GM12873 (cell line): ENCODE measurements at regions not wholly inside any gene's neighbourhood (a gene's known extent, or its start where the extent isn't known, plus 50 kb on each side); places are given as distances from the start of the nearest gene placed in this dataset.

ENCODE experiments used
- TF ChIP-seq, protein P1 (sequence below): IDR thresholded peaks from 2 replicates; pipeline ENCODE4 v1.5.1; 2012; ENCODE audit warnings: low read depth, mild to moderate bottlenecking, moderate library complexity, low read length, control low read depth; ENCODE audit not compliant: insufficient read depth; ENCODE audit errors: missing control alignments

DNA sequence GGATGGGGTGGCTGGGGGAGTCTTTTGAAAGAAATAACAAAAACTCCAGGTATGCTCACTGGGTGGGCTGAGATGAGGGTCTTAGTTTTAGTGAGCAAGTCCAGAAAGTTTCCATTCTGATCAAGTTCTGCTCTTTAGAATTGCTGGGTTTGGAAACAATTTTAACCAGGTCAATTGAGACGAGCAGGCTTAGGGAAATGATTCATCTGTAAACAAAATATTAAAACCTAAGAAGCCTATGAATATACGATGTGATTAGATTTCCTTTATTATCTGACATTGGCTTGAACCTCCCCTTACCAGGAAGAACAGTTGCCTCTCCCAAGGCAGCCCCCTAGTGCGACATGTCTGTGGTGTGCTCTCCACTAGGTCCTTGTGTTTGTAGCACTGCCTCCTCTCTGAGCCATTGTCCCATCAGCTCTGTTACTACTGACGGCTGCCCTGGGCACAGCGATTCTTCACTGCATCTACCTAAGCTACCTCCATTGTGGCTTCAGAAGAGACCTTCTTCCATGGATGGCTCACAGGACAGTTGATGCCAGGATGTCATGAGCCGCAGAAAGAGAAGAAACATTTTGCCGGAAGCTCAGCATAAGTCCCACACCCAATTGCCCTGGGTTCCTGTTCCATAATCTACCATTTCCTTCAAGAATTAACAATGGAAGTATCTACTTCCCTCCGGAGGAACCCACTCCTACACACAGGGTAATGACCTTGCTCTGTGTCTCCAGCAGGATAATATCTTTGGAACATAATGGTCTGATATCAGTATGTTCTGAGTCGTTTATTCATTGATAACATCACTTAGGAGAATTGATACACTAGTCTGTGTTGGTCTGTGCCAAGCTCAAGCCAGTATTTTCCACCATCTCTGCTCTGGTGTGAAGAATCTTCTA, 95.1 kb upstream of the ITGB1 start:
- TF ChIP-seq, protein P1, sequence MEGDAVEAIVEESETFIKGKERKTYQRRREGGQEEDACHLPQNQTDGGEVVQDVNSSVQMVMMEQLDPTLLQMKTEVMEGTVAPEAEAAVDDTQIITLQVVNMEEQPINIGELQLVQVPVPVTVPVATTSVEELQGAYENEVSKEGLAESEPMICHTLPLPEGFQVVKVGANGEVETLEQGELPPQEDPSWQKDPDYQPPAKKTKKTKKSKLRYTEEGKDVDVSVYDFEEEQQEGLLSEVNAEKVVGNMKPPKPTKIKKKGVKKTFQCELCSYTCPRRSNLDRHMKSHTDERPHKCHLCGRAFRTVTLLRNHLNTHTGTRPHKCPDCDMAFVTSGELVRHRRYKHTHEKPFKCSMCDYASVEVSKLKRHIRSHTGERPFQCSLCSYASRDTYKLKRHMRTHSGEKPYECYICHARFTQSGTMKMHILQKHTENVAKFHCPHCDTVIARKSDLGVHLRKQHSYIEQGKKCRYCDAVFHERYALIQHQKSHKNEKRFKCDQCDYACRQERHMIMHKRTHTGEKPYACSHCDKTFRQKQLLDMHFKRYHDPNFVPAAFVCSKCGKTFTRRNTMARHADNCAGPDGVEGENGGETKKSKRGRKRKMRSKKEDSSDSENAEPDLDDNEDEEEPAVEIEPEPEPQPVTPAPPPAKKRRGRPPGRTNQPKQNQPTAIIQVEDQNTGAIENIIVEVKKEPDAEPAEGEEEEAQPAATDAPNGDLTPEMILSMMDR = no peak

DNA sequence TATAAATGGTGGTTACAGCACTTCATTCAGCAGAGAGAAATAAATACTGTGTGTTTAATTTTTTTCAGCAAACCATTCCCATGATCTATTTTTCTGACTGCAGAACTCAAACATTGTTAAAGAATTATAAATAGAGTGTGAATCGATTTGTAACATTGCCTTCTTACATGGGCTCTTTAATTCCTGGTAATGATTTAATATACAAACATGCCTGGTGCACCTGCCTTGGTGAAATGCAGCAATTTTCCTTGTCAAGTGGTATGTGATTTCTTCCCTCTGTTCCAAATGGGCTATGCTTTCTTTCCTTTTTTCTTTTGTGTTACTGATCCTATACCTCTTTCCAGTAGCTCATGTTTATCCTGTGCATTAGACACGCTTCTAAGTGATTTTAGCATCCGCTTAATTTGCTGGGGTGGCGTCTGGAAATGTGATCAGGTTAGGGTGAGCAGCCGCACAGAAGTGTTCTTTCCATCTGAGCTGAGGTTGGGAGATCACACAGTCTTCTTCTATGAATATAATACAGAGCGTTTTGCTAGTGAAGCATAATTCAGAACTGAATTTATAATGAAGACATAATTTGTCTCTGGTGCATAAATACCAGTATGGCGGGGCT, 94.3 kb upstream of the ITGB1 start:
- TF ChIP-seq, protein P1 = no peak

DNA sequence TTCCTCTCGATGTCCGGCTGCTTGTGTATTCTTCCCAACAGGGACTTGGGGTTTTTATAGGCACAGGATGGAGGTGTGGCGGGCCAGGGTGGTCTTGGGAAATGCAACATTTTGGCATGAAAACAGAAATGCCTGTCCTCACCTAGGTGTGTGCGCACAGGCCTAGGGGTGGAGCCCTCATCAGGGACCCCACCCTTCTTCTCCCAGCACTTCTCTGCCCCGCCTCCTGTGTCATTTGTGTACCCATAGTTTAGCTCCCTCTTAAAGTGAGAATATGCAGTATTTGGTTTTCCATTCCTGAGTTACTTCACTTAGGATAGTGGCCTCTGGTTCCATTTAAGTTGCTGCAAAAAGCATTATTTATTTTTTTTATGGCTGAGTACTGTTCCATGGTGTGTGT, 90.2 kb upstream of the ITGB1 start:
- TF ChIP-seq, protein P1 = no peak

DNA sequence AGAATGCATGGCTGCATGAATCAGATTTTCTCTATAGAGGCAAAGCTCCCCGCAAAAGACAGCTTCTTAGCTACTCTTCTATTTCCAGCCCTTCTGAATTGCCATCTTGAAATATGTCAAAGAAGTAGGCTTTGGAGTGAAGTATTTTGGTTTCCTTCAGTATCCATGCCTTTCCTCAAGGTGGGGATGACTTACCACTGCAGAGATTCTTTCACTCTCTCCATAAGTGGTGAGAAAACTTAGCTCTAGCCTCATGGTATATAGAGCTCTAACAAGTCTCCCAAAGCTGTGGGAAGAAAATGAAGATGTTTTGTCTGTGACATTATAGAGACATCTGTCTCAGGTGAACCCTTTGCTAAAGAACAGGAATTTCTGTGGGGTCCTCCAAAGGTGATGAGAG, 89.6 kb upstream of the ITGB1 start:
- TF ChIP-seq, protein P1 = no peak

DNA sequence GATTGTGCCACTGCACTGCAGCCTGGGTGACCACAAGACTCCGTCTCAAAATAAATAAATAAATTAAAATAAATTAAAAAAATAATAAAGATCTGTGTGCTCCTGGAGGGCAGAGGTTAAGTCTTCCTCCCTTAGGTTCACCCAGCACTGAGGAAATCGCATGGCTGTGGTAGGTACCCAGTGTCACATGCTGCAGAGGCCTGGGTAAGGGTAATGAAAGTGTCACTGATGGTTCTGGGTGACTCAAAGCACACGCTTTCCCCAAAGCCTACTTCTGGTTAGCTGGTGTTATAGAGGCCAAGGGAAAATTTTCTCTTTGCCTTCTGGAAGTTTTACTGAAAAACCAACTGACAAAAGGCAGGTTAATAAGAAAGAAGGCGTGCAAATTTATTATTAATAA, 88.8 kb upstream of the ITGB1 start:
- TF ChIP-seq, protein P1 = no peak

DNA sequence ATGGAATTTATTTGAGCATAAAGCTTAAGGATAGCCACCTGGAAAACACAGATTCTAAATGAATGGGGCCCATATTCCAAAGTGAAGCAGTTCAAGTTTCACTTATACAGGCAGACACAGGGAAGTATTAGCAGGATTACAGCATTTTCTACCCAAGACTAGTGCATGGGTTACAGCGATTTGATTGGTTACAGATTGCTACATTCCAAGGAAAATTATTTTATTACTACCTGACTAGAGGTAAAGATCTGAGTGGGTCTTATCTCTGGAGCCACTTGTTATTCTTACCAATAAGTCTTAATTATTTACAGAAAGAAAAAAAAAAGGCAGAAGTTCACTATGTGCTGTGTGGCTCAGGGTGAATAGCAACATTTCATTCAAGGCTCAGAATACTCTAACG, 87.4 kb upstream of the ITGB1 start:
- TF ChIP-seq, protein P1 = no peak

DNA sequence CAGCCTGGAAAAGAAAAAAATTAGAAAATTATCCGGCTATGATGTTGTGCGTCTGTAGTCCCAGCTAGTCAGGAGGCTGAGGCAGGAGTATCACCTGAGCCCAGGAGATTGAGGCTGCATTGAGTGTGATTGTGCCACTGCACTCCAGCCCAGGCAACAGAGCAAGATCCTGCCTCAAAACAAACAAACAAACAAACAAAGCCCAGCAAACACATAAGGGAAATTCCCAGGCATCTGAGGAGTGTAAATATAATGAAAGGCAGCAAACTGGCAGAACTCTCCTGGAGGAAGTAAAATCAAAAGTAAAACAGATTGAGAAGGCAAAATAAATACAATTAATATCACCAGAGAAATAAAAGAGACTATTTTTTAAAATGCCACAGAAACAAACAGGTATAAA, 84.5 kb upstream of the ITGB1 start:
- TF ChIP-seq, protein P1 = no peak
